HEK293 (cell line): ENCODE measurements at regions not wholly inside any gene's neighbourhood (a gene's known extent, or its start where the extent isn't known, plus 50 kb on each side); places are given as distances from the start of the nearest gene placed in this dataset.

Experiments used
- ZBTB1 ChIP-seq: fragments of 450-650 bp; formaldehyde crosslinking; IDR thresholded peaks from 2 replicates; pipeline ENCODE4 v1.5.1; 2016; ENCODE audit warnings: missing biosample characterization, missing genetic modification characterization
- ZNF121 ChIP-seq: fragments of 450-650 bp; formaldehyde crosslinking; IDR thresholded peaks from 2 replicates; pipeline ENCODE4 v1.5.1; 2016; ENCODE audit warnings: missing biosample characterization, missing genetic modification characterization
- ZNF843 ChIP-seq: fragments of 450-650 bp; formaldehyde crosslinking; IDR thresholded peaks from 2 replicates; pipeline ENCODE4 v1.5.1; 2016; ENCODE audit warnings: missing biosample characterization, missing genetic modification characterization
- TF ChIP-seq, protein P1 (sequence below): fragments of 450-650 bp; formaldehyde crosslinking; IDR thresholded peaks from 2 replicates; pipeline ENCODE4 v1.5.1; 2016; ENCODE audit warnings: missing biosample characterization, missing genetic modification characterization
- TF ChIP-seq, protein P2 (sequence below): fragments of 450-650 bp; formaldehyde crosslinking; IDR thresholded peaks from 2 replicates; pipeline ENCODE4 v1.5.1; 2016; ENCODE audit warnings: missing biosample characterization, missing genetic modification characterization

DNA sequence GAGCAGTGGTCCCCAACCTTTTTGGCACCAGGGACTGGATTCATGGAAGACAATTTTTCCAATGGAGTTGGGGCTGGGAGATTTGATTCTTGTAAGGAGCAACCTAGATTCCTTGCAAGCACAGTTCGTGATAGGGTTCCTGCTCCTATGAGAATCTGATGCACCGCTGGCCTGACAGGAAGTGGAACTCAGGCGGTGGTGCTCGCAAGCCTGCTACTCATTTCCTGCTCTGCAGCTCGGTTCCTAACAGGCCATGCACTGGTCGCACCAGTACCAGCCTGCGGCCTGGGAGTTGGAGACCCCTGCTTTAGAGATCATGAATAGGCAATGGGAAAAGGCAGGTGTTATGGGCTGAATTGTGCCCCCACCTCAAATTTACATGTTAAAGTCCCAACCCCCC is 131.2 kb downstream of the PFDN4 start:
- TF ChIP-seq ZNF121 (tag by site-specific recombination), result no peak
- no peak for TF ChIP-seq ZNF843 (tag by site-specific recombination)
- TF ChIP-seq, protein P1, sequence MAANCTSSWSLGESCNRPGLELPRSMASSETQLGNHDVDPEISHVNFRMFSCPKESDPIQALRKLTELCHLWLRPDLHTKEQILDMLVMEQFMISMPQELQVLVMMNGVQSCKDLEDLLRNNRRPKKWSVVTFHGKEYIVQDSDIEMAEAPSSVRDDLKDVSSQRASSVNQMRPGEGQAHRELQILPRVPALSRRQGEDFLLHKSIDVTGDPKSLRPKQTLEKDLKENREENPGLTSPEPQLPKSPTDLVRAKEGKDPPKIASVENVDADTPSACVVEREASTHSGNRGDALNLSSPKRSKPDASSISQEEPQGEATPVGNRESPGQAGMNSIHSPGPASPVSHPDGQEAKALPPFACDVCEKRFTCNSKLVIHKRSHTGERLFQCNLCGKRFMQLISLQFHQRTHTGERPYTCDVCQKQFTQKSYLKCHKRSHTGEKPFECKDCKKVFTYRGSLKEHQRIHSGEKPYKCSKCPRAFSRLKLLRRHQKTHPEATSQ (tag by site-specific recombination), result no peak
- TF ChIP-seq, protein P2, sequence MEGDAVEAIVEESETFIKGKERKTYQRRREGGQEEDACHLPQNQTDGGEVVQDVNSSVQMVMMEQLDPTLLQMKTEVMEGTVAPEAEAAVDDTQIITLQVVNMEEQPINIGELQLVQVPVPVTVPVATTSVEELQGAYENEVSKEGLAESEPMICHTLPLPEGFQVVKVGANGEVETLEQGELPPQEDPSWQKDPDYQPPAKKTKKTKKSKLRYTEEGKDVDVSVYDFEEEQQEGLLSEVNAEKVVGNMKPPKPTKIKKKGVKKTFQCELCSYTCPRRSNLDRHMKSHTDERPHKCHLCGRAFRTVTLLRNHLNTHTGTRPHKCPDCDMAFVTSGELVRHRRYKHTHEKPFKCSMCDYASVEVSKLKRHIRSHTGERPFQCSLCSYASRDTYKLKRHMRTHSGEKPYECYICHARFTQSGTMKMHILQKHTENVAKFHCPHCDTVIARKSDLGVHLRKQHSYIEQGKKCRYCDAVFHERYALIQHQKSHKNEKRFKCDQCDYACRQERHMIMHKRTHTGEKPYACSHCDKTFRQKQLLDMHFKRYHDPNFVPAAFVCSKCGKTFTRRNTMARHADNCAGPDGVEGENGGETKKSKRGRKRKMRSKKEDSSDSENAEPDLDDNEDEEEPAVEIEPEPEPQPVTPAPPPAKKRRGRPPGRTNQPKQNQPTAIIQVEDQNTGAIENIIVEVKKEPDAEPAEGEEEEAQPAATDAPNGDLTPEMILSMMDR, result no peak
- no peak for TF ChIP-seq ZBTB1
